HEK293 (cell line): ENCODE measurements at regions not wholly inside any gene's neighbourhood (a gene's known extent, or its start where the extent isn't known, plus 50 kb on each side); places are given as distances from the start of the nearest gene placed in this dataset.

Experiments used
- CTCF ChIA-PET: fragments of 350-600 bp; formaldehyde crosslinking; extraction: SDS; loops from one replicate; lab custom pipeline; 2021; ENCODE audit warnings: antibody characterized with exemption; lab: Yijun Ruan, JAX
- POLR2A ChIA-PET: fragments of 300-600 bp; formaldehyde crosslinking; extraction: SDS; loops from one replicate; lab custom pipeline; 2020; ENCODE audit warnings: antibody characterized with exemption, inconsistent platforms; lab: Yijun Ruan, JAX
- H3K27ac ChIP-seq: fragments of 200-500 bp; sonication (Bioruptor generic); 2 replicates; pipeline ENCODE4 v1.5.1; 2014; ENCODE audit warnings: low read depth, low read length, control low read depth, inconsistent platforms; ENCODE audit errors: extremely low read depth
- H3K36me3 ChIP-seq, 2 experiments: fragments of 200-500 bp in 1 of 2; sonication (Bioruptor generic) in 1 of 2; 1 replicate in 1 of 2; 2 replicates in 1 of 2; pipeline ENCODE4 v1.5.1; 2014 to 2017; ENCODE audit warnings: inconsistent platforms in 2 of 2, low read length in 2 of 2; ENCODE audit not compliant: control insufficient read depth in 2 of 2, insufficient read depth in 1 of 2
- H3K4me1 ChIP-seq: fragments of 200-500 bp; sonication (Bioruptor generic); 2 replicates; pipeline ENCODE4 v1.5.1; 2014; ENCODE audit warnings: mild to moderate bottlenecking, low read length, inconsistent platforms; ENCODE audit not compliant: control insufficient read depth, insufficient read depth
- H3K4me3 ChIP-seq: 2 replicates; pipeline ENCODE4 v1.5.1; 2011; ENCODE audit warnings: low read depth, mild to moderate bottlenecking, control low read depth, low read length, moderate library complexity
- H3K9me3 ChIP-seq: fragments of 200-500 bp; sonication (Bioruptor generic); 2 replicates; pipeline ENCODE4 v1.5.1; 2014; ENCODE audit warnings: low read depth, low read length, inconsistent platforms; ENCODE audit not compliant: control insufficient read depth, insufficient read depth
- MEIS1 ChIP-seq: sonication (generic); formaldehyde crosslinking; IDR thresholded peaks from 2 replicates; pipeline ENCODE4 v1.8.1; 2022; ENCODE audit warnings: missing genetic modification reagents, mild to moderate bottlenecking, borderline replicate concordance
- OVOL3 ChIP-seq: fragments of 450-650 bp; formaldehyde crosslinking; IDR thresholded peaks from 2 replicates; pipeline ENCODE4 v1.5.1; 2016; ENCODE audit warnings: missing biosample characterization, missing genetic modification characterization
- TRIM28 ChIP-seq: IDR thresholded peaks from 2 replicates; pipeline ENCODE4 v1.6.1; 2011; ENCODE audit warnings: low read length, control low read depth, borderline replicate concordance
- ZFP69B ChIP-seq: fragments of 450-650 bp; formaldehyde crosslinking; IDR thresholded peaks from 2 replicates; pipeline ENCODE4 v1.5.1; 2016; ENCODE audit warnings: missing biosample characterization, missing genetic modification characterization
- ZNF121 ChIP-seq: fragments of 450-650 bp; formaldehyde crosslinking; IDR thresholded peaks from 2 replicates; pipeline ENCODE4 v1.5.1; 2016; ENCODE audit warnings: missing biosample characterization, missing genetic modification characterization
- ZNF174 ChIP-seq: fragments of 450-650 bp; formaldehyde crosslinking; IDR thresholded peaks from 2 replicates; pipeline ENCODE4 v1.5.0; 2017; ENCODE audit warnings: missing biosample characterization, mild to moderate bottlenecking, missing genetic modification characterization
- ZNF221 ChIP-seq: fragments of 450-650 bp; formaldehyde crosslinking; IDR thresholded peaks from 2 replicates; pipeline ENCODE4 v1.5.1; 2017; ENCODE audit warnings: missing biosample characterization, missing genetic modification characterization, borderline replicate concordance
- ZNF404 ChIP-seq: fragments of 450-650 bp; formaldehyde crosslinking; IDR thresholded peaks from 2 replicates; pipeline ENCODE4 v1.5.1; 2017; ENCODE audit warnings: missing biosample characterization, missing genetic modification characterization
- ZNF423 ChIP-seq: fragments of 450-650 bp; formaldehyde crosslinking; IDR thresholded peaks from 2 replicates; pipeline ENCODE4 v1.5.1; 2016; ENCODE audit warnings: missing biosample characterization, missing genetic modification characterization
- ZNF473 ChIP-seq: fragments of 450-650 bp; formaldehyde crosslinking; IDR thresholded peaks from 2 replicates; pipeline ENCODE4 v1.5.1; 2017; ENCODE audit warnings: missing biosample characterization, missing genetic modification characterization
- ZNF510 ChIP-seq: fragments of 450-650 bp; formaldehyde crosslinking; IDR thresholded peaks from 2 replicates; pipeline ENCODE4 v1.5.1; 2018; ENCODE audit warnings: mild to moderate bottlenecking, missing genetic modification characterization, missing biosample characterization; ENCODE audit not compliant: insufficient replicate concordance
- ZNF544 ChIP-seq: fragments of 450-650 bp; formaldehyde crosslinking; IDR thresholded peaks from 2 replicates; pipeline ENCODE4 v1.5.0; 2017; ENCODE audit warnings: missing biosample characterization, missing genetic modification characterization
- ZNF747 ChIP-seq: fragments of 450-650 bp; formaldehyde crosslinking; IDR thresholded peaks from 2 replicates; pipeline ENCODE4 v1.5.1; 2016; ENCODE audit warnings: missing biosample characterization, missing genetic modification characterization
- ZNF791 ChIP-seq: fragments of 450-650 bp; formaldehyde crosslinking; IDR thresholded peaks from 2 replicates; pipeline ENCODE4 v1.5.1; 2016; ENCODE audit warnings: missing biosample characterization, missing genetic modification characterization
- ZNF830 ChIP-seq: fragments of 450-650 bp; IDR thresholded peaks from 2 replicates; pipeline ENCODE4 v1.5.0; 2018; ENCODE audit warnings: missing biosample characterization, missing genetic modification characterization, low read depth, mild to moderate bottlenecking, moderate library complexity
- TF ChIP-seq, protein P1 (sequence below): fragments of 450-650 bp; formaldehyde crosslinking; IDR thresholded peaks from 2 replicates; pipeline ENCODE4 v1.5.1; 2017; ENCODE audit warnings: missing biosample characterization, missing genetic modification characterization
- TF ChIP-seq, protein P2 (sequence below): fragments of 450-650 bp; formaldehyde crosslinking; IDR thresholded peaks from 2 replicates; pipeline ENCODE4 v1.5.1; 2017; ENCODE audit warnings: missing biosample characterization, missing genetic modification characterization
- TF ChIP-seq, protein P3 (sequence below): fragments of 450-650 bp; formaldehyde crosslinking; IDR thresholded peaks from 2 replicates; pipeline ENCODE4 v1.5.1; 2016; ENCODE audit warnings: missing biosample characterization, missing genetic modification characterization
- TF ChIP-seq, protein P4 (sequence below): fragments of 450-650 bp; formaldehyde crosslinking; IDR thresholded peaks from 2 replicates; pipeline ENCODE4 v1.5.1; 2017; ENCODE audit warnings: missing biosample characterization, mild to moderate bottlenecking, missing genetic modification characterization, moderate library complexity
- TF ChIP-seq, protein P5 (sequence below): fragments of 450-650 bp; formaldehyde crosslinking; IDR thresholded peaks from 2 replicates; pipeline ENCODE4 v1.5.1; 2016; ENCODE audit warnings: missing biosample characterization, missing genetic modification characterization, borderline replicate concordance

DNA sequence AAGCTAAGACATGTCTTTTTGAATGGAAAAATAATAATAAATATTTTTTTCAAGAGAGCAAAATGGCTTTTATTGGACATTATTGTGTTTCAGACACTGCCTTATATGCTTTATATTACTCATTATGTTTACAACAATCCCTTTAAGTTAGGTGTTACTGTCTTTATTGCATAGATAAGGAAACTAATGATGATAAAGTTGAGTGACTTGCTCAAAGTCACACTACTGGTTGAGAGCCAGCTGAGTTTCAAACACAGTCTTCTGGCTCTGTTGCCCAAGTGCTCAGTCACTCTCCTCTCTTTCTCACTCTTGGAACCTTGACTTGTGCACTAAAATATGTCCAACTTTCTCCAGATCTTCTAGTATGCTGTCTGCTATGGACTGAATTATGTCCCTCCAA is 71.5 kb upstream of the SLC39A8 start:
- ChIA-PET POLR2A (no interaction called here), CTCF (no interaction called here)
- Histone ChIP-seq H3K4me3 (no peak overlapping the region), H3K36me3 (no peaks in the 10 kb centered on the region), H3K9me3 (no peaks in the 10 kb centered on the region), H3K27ac (no peak overlapping the region), H3K4me1 (no peaks in the 10 kb centered on the region)
- TF ChIP-seq, protein P1, sequence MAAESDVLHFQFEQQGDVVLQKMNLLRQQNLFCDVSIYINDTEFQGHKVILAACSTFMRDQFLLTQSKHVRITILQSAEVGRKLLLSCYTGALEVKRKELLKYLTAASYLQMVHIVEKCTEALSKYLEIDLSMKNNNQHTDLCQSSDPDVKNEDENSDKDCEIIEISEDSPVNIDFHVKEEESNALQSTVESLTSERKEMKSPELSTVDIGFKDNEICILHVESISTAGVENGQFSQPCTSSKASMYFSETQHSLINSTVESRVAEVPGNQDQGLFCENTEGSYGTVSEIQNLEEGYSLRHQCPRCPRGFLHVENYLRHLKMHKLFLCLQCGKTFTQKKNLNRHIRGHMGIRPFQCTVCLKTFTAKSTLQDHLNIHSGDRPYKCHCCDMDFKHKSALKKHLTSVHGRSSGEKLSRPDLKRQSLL = no peak
- TF ChIP-seq, protein P2, sequence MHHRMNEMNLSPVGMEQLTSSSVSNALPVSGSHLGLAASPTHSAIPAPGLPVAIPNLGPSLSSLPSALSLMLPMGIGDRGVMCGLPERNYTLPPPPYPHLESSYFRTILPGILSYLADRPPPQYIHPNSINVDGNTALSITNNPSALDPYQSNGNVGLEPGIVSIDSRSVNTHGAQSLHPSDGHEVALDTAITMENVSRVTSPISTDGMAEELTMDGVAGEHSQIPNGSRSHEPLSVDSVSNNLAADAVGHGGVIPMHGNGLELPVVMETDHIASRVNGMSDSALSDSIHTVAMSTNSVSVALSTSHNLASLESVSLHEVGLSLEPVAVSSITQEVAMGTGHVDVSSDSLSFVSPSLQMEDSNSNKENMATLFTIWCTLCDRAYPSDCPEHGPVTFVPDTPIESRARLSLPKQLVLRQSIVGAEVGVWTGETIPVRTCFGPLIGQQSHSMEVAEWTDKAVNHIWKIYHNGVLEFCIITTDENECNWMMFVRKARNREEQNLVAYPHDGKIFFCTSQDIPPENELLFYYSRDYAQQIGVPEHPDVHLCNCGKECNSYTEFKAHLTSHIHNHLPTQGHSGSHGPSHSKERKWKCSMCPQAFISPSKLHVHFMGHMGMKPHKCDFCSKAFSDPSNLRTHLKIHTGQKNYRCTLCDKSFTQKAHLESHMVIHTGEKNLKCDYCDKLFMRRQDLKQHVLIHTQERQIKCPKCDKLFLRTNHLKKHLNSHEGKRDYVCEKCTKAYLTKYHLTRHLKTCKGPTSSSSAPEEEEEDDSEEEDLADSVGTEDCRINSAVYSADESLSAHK (tag by site-specific recombination) = no peak
- TF ChIP-seq, protein P3, sequence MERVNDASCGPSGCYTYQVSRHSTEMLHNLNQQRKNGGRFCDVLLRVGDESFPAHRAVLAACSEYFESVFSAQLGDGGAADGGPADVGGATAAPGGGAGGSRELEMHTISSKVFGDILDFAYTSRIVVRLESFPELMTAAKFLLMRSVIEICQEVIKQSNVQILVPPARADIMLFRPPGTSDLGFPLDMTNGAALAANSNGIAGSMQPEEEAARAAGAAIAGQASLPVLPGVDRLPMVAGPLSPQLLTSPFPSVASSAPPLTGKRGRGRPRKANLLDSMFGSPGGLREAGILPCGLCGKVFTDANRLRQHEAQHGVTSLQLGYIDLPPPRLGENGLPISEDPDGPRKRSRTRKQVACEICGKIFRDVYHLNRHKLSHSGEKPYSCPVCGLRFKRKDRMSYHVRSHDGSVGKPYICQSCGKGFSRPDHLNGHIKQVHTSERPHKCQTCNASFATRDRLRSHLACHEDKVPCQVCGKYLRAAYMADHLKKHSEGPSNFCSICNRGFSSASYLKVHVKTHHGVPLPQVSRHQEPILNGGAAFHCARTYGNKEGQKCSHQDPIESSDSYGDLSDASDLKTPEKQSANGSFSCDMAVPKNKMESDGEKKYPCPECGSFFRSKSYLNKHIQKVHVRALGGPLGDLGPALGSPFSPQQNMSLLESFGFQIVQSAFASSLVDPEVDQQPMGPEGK = no peak
- TF ChIP-seq ZNF473 (tag by site-specific recombination) (no peak), ZNF791 (tag by site-specific recombination) (no peak), ZNF747 (tag by site-specific recombination) (no peak), ZNF221 (tag by site-specific recombination) (no peak), ZNF404 (tag by site-specific recombination) (no peak), ZNF174 (tag by site-specific recombination) (no peak), MEIS1 (CRISPR knock-in tag) (no peak), ZNF423 (tag by site-specific recombination) (no peak), ZNF121 (no peak), ZFP69B (tag by site-specific recombination) (no peak), TRIM28 (no peak), ZNF510 (tag by site-specific recombination) (no peak), ZNF544 (tag by site-specific recombination) (no peak), ZNF830 (tag by site-specific recombination) (no peak), OVOL3 (tag by site-specific recombination) (no peak)
- TF ChIP-seq, protein P4, sequence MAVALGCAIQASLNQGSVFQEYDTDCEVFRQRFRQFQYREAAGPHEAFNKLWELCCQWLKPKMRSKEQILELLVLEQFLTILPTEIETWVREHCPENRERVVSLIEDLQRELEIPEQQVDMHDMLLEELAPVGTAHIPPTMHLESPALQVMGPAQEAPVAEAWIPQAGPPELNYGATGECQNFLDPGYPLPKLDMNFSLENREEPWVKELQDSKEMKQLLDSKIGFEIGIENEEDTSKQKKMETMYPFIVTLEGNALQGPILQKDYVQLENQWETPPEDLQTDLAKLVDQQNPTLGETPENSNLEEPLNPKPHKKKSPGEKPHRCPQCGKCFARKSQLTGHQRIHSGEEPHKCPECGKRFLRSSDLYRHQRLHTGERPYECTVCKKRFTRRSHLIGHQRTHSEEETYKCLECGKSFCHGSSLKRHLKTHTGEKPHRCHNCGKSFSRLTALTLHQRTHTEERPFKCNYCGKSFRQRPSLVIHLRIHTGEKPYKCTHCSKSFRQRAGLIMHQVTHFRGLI = no peak
- TF ChIP-seq, protein P5, sequence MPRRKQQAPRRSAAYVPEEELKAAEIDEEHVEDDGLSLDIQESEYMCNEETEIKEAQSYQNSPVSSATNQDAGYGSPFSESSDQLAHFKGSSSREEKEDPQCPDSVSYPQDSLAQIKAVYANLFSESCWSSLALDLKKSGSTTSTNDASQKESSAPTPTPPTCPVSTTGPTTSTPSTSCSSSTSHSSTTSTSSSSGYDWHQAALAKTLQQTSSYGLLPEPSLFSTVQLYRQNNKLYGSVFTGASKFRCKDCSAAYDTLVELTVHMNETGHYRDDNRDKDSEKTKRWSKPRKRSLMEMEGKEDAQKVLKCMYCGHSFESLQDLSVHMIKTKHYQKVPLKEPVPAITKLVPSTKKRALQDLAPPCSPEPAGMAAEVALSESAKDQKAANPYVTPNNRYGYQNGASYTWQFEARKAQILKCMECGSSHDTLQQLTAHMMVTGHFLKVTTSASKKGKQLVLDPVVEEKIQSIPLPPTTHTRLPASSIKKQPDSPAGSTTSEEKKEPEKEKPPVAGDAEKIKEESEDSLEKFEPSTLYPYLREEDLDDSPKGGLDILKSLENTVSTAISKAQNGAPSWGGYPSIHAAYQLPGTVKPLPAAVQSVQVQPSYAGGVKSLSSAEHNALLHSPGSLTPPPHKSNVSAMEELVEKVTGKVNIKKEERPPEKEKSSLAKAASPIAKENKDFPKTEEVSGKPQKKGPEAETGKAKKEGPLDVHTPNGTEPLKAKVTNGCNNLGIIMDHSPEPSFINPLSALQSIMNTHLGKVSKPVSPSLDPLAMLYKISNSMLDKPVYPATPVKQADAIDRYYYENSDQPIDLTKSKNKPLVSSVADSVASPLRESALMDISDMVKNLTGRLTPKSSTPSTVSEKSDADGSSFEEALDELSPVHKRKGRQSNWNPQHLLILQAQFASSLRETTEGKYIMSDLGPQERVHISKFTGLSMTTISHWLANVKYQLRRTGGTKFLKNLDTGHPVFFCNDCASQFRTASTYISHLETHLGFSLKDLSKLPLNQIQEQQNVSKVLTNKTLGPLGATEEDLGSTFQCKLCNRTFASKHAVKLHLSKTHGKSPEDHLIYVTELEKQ (tag by site-specific recombination) = no peak
